ENCODE measurements at regions not wholly inside any gene's neighbourhood (a gene's known extent, or its start where the extent isn't known, plus 50 kb on each side); places are given as distances from the start of the nearest gene placed in this dataset.

DNA sequence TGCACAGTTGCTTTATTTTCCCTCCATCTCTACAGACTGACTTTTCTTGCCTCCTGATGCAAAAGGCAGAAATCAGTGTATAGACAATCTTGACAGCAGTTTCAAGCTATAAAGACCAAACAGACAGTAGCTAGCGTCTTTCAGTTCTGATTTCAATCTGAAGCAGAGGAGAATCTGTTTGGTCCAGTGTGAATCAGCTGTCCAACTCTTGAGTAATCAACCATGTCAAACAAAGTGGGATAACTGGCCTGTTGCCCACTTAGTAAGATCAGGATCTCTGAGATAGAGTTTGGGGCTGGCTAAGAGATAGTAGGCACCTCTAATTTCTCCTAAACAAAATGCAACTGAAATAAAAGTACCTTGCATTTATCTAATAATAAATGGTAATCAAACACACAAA is 797.4 kb upstream of the FBXO33 start:
- H3K4me3 ChIP-seq (ENCODE audit: low read length): no peak overlapping the region
- no peaks in the 10 kb centered on the region for H3K36me3 ChIP-seq (ENCODE audit: control insufficient read depth, insufficient read depth, low read length)
- ATAC-seq (no peak), DNase-seq (no peak)
- no peak overlapping the region for H3K27ac Mint-ChIP-seq
- H3K27ac ChIP-seq (ENCODE audit: low read length): no peak overlapping the region
- H3K9me3 Mint-ChIP-seq: peaks cover 24 to 43% of the 10 kb centered on the region in 2 donors
- intact Hi-C loops (cut with micrococcal nuclease): no loop called here
- H3K27me3 ChIP-seq (ENCODE audit: control insufficient read depth, insufficient read depth, low read length): no peaks in the 10 kb centered on the region
- no peaks in the 10 kb centered on the region for H3K27me3 Mint-ChIP-seq (ENCODE audit: low read depth in 2 of 2)
- no peaks in the 10 kb centered on the region for H3K4me1 Mint-ChIP-seq
- no peak overlapping the region for H3K4me3 Mint-ChIP-seq
- 71% methylated on average over 1 of the region's 1 CpG for WGBS (ENCODE audit: insufficient coverage)
- H3K4me1 ChIP-seq (ENCODE audit: control insufficient read depth, insufficient read depth, low read length): no peaks in the 10 kb centered on the region
- H3K9me3 ChIP-seq (ENCODE audit: control insufficient read depth, insufficient read depth, low read length): no peaks in the 10 kb centered on the region
- TF ChIP-seq, protein P1, sequence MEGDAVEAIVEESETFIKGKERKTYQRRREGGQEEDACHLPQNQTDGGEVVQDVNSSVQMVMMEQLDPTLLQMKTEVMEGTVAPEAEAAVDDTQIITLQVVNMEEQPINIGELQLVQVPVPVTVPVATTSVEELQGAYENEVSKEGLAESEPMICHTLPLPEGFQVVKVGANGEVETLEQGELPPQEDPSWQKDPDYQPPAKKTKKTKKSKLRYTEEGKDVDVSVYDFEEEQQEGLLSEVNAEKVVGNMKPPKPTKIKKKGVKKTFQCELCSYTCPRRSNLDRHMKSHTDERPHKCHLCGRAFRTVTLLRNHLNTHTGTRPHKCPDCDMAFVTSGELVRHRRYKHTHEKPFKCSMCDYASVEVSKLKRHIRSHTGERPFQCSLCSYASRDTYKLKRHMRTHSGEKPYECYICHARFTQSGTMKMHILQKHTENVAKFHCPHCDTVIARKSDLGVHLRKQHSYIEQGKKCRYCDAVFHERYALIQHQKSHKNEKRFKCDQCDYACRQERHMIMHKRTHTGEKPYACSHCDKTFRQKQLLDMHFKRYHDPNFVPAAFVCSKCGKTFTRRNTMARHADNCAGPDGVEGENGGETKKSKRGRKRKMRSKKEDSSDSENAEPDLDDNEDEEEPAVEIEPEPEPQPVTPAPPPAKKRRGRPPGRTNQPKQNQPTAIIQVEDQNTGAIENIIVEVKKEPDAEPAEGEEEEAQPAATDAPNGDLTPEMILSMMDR (IDR thresholded peaks at IDR 0.05): no peak
- H3K36me3 Mint-ChIP-seq: no peaks in the 10 kb centered on the region

DNA sequence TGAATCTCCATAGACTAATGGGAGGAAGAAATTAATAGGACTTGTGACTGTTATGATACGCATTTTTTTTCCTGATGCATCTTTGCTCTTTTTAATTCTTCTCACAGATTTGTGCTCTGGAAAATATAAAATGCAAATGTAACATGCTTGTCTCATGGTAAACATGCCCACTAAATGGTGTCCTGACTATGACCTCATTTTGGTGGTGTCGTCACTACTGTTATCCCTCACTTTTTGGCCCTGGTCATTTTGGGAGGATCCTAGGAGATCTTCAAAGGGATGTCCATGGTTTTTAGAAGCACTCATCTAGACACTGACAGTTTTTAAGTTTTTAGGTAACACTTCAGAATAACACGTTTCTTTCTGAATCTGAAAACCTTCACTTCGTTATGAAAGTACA is 790.8 kb upstream of the FBXO33 start:
- TF ChIP-seq, protein P1 (IDR thresholded peaks at IDR 0.05): no peak
- no peaks in the 10 kb centered on the region for H3K9me3 ChIP-seq (ENCODE audit: control insufficient read depth, insufficient read depth, low read length)
- no peaks in the 10 kb centered on the region for H3K27me3 ChIP-seq (ENCODE audit: control insufficient read depth, insufficient read depth, low read length)
- Mint-ChIP-seq H3K36me3 (no peaks in the 10 kb centered on the region), H3K4me1 (no peaks in the 10 kb centered on the region), H3K4me3 (no peak overlapping the region), H3K27me3 (ENCODE audit: low read depth in 2 of 2) (no peaks in the 10 kb centered on the region), H3K9me3 (peaks cover 22 to 34% of the 10 kb centered on the region in 2 donors), H3K27ac (no peak overlapping the region)
- no peak overlapping the region for H3K27ac ChIP-seq (ENCODE audit: low read length)
- ATAC-seq: no peak
- DNase-seq: no peak
- no peak overlapping the region for H3K4me3 ChIP-seq (ENCODE audit: low read length)
- WGBS (ENCODE audit: insufficient coverage): 93% methylated on average over 3 of the region's 4 CpGs
- intact Hi-C loops (cut with micrococcal nuclease): no loop called here
- H3K4me1 ChIP-seq (ENCODE audit: control insufficient read depth, insufficient read depth, low read length): no peaks in the 10 kb centered on the region
- no peaks in the 10 kb centered on the region for H3K36me3 ChIP-seq (ENCODE audit: control insufficient read depth, insufficient read depth, low read length)

DNA sequence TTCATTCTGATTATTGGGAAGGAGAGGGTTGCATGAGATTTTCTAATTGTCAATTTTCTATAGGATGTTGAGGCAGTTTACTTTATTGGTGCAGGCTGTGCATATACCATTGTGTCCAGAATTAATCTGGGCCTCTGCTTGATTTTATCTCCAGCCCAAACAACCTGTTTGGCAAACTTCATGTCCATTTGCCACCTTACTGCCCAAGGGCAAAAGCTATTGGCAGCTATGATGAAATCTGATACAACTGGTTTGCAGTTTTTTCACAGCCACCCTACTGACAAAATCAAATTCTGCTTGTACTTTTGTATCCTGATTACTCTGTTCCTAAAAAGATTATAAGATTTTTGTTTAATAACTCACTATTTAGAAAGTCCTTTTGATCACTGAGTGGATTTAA is 789.2 kb upstream of the FBXO33 start:
- TF ChIP-seq, protein P1 (IDR thresholded peaks at IDR 0.05): no peak

DNA sequence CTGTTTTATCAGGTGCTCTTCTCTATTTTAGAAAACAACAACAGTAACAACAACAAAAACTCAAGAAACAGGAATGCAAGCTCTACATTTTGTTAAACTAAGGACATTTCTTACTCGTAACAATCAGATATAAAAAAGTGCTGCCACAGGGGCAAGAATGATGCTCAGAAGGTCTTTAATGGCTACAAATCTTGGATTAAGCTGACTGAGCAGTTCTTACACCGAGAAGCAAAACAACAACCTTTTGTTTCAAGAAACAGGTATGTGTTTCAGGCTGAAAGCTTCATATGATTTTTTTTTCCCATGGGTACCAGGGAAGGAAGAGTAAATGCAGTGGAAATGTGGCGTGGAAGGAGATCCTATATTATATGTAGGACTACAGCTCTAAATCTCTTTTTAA is 786.8 kb upstream of the FBXO33 start:
- 76% methylated on average over 2 of the region's 3 CpGs for WGBS (ENCODE audit: insufficient coverage)
- Mint-ChIP-seq H3K27ac (no peak overlapping the region), H3K4me1 (no peaks in the 10 kb centered on the region), H3K9me3 (peaks cover 12 to 24% of the 10 kb centered on the region in 2 donors), H3K27me3 (ENCODE audit: low read depth in 2 of 2) (no peaks in the 10 kb centered on the region), H3K36me3 (no peaks in the 10 kb centered on the region), H3K4me3 (no peak overlapping the region)
- no peak for ATAC-seq
- H3K27ac ChIP-seq (ENCODE audit: low read length): no peak overlapping the region
- no peak for DNase-seq
- no peaks in the 10 kb centered on the region for H3K36me3 ChIP-seq (ENCODE audit: control insufficient read depth, insufficient read depth, low read length)
- H3K4me1 ChIP-seq (ENCODE audit: control insufficient read depth, insufficient read depth, low read length): no peaks in the 10 kb centered on the region
- intact Hi-C loops (cut with micrococcal nuclease): no loop called here
- H3K4me3 ChIP-seq (ENCODE audit: low read length): no peak overlapping the region
- no peaks in the 10 kb centered on the region for H3K27me3 ChIP-seq (ENCODE audit: control insufficient read depth, insufficient read depth, low read length)
- H3K9me3 ChIP-seq (ENCODE audit: control insufficient read depth, insufficient read depth, low read length): peaks cover 9% of the 10 kb centered on the region
- TF ChIP-seq, protein P1 (IDR thresholded peaks at IDR 0.05): no peak

More for the DNA sequence above, 789.2 kb upstream of the FBXO33 start:
- H3K27ac ChIP-seq (ENCODE audit: low read length): no peak overlapping the region
- H3K27ac Mint-ChIP-seq: no peak overlapping the region
- H3K4me3 Mint-ChIP-seq: no peak overlapping the region
- DNase-seq: no peak
- H3K36me3 ChIP-seq (ENCODE audit: control insufficient read depth, insufficient read depth, low read length): no peaks in the 10 kb centered on the region
- peaks cover 9% of the 10 kb centered on the region for H3K9me3 ChIP-seq (ENCODE audit: control insufficient read depth, insufficient read depth, low read length)
- H3K36me3 Mint-ChIP-seq: no peaks in the 10 kb centered on the region
- H3K4me1 Mint-ChIP-seq: no peaks in the 10 kb centered on the region
- H3K4me1 ChIP-seq (ENCODE audit: control insufficient read depth, insufficient read depth, low read length): no peaks in the 10 kb centered on the region
- H3K27me3 ChIP-seq (ENCODE audit: control insufficient read depth, insufficient read depth, low read length): no peaks in the 10 kb centered on the region
- H3K4me3 ChIP-seq (ENCODE audit: low read length): no peak overlapping the region
- peaks cover 12 to 23% of the 10 kb centered on the region in 2 donors for H3K9me3 Mint-ChIP-seq
- H3K27me3 Mint-ChIP-seq (ENCODE audit: low read depth in 2 of 2): no peaks in the 10 kb centered on the region
- no peak for ATAC-seq
- intact Hi-C loops (cut with micrococcal nuclease): no loop called here
